GM12874 (cell line): ENCODE measurements at regions not wholly inside any gene's neighbourhood (a gene's known extent, or its start where the extent isn't known, plus 50 kb on each side); places are given as distances from the start of the nearest gene placed in this dataset.

Experiments used
- TF ChIP-seq, protein P1 (sequence below): IDR thresholded peaks from 2 replicates; pipeline ENCODE4 v1.5.1; 2011; ENCODE audit warnings: low read depth, mild to moderate bottlenecking, control low read depth, low read length, moderate library complexity; ENCODE audit not compliant: insufficient read depth

DNA sequence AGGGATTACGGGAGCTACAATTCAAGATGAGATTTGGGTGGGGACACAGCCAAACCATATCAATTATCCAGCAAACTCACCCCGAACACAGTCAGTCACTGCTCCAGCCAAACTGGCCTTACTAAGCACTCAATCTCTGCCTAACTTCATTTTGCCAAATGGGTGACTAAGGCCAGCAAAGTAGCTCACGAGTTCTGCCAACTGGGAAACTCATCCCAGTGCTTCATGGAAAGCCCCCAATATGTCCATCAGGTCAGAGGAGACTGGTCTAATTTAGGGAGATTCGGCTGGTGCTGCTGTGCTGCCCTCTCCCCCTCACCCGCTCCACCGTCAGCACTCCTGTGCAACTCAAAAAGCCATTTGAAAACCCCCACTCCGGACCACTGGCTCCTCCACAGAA, 324.0 kb downstream of the FOXO1 start:
- TF ChIP-seq, protein P1, sequence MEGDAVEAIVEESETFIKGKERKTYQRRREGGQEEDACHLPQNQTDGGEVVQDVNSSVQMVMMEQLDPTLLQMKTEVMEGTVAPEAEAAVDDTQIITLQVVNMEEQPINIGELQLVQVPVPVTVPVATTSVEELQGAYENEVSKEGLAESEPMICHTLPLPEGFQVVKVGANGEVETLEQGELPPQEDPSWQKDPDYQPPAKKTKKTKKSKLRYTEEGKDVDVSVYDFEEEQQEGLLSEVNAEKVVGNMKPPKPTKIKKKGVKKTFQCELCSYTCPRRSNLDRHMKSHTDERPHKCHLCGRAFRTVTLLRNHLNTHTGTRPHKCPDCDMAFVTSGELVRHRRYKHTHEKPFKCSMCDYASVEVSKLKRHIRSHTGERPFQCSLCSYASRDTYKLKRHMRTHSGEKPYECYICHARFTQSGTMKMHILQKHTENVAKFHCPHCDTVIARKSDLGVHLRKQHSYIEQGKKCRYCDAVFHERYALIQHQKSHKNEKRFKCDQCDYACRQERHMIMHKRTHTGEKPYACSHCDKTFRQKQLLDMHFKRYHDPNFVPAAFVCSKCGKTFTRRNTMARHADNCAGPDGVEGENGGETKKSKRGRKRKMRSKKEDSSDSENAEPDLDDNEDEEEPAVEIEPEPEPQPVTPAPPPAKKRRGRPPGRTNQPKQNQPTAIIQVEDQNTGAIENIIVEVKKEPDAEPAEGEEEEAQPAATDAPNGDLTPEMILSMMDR = no peak

GRCh38 chr13:40342901-40343300, 323.5 kb downstream of the FOXO1 start:
- TF ChIP-seq, protein P1 = no peak

DNA sequence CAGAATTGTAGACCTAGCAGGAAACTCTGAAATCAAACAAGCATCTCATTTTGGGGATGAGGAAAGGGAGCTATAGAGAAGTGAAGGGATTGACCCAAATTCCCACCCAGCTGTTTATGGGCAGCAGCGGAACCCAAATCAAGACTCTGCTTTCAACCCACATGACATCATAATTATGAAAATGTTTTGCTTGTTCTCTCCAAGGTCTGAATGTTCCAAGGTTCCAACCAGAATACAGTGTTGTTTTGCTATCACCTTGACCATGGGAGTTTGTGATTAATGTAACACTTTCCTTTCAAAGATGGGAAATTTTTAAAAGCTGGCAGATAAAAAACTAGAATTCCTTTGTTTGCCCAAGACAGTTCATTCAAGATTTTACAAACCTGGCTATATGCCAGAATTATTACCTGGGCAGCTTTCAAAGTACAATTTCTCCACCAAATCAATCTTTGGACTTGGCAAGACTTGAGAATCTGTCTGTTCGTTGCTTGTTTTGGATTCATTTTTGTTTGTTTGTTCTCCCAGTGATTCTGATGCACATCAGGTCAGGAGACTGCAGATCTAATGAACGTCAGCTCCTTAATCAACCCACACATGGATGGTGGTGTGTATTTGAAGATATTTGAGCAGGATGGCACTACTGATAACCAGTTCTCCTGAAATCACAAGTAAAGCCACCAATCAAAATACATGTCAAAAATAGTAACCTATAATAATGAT, 322.7 kb downstream of the FOXO1 start:
- TF ChIP-seq, protein P1 = no peak

- TF ChIP-seq, protein P1 = no peak
Measured at GRCh38 chr13:40344270-40345148, 321.9 kb downstream of the FOXO1 start.

DNA sequence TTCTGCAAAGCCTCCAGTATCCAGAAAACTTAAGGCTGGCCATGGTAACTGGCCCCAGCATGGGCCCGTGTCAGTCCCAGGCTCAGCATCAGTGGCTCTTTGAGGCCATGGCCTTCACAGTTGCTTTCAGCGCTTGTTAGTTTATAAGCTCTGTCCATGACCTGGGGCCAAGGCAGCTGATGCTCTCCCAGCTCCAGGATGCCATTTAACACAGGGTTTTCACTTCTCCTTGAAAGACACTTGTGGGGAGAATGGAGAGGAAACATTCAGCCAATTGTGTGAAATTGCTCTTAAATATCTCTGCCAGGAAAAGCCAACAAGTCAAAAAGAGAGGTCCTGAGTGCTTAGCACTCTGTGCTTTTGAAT, 321.3 kb downstream of the FOXO1 start:
- TF ChIP-seq, protein P1 = no peak

DNA sequence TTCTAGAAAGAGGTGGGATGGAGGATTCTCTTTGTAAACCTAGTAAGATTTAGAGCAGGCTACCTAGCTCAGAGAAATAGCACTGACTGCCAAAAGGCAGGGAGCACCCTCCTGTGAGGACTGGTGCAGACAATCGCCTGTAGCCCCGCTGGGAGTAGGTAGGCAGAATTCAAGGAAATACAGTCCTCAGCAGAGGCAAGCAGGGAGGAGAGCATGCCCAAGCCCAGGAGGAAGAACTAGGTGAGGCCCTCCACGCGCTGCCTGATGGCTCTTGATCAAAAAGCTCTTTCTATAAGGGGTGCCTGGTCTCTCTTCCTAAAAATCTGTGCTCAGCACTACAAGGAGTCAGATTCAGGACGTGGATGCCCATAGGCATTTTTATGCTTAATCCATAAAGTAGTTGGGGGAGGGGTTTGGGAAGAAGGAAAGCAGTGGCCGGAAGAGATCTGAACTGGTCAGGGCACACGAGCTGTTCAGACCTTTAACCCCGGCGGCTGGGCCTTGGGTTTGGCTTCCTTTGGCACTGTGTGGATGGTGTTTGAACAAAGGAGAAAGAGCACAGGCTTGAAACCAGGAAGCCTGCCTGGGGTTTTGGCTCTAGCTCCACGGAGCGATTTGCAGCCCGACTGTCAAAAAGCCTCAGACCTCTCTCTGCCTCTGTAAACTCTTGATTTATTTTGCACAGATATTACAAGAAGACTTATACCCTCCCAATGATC, 320.6 kb downstream of the FOXO1 start:
- TF ChIP-seq, protein P1 = no peak

DNA sequence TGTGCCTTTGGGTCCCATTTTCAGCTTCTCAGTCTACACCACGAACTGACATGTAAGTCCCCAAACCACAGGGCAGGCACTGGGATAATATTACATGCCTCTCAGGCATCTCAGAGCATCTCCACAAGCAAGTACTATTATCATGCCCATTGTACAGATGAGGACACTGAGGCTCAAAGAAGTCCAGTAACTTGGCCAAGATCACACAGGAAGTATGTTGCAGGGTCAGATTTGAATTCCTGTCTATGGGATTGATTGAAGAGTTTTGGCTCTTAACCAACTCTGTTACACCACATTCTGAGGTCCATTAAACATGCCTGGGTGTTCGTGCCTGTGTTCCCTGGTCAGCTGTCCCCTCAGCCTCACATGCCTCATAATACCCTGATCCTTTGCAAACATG, 319.8 kb downstream of the FOXO1 start:
- TF ChIP-seq, protein P1 = no peak
